Lower lobe of right lung (tissue), 2 donors: ENCODE measurements at regions not wholly inside any gene's neighbourhood (a gene's known extent, or its start where the extent isn't known, plus 50 kb on each side); places are given as distances from the start of the nearest gene placed in this dataset.

ENCODE experiments used
- ATAC-seq, 2 donors: fragments of 200-7000 bp; cut with Tn5 transposase; one replicate each; pipeline ENCODE4 v1.9.1; 2020 to 2022; ENCODE audit warnings: mild to moderate bottlenecking in 2 of 2, moderate library complexity in 2 of 2
- DNase-seq: peaks from one replicate; pipeline ENCODE4 v3.0.0-alpha.2; 2020
- H3K27ac ChIP-seq: fragments of 200-600 bp; one replicate; pipeline ENCODE4 v1.8.0; 2022
- H3K27me3 ChIP-seq: fragments of 200-600 bp; one replicate; pipeline ENCODE4 v1.8.0; 2022; ENCODE audit warnings: low read depth
- H3K36me3 ChIP-seq: fragments of 200-600 bp; one replicate; pipeline ENCODE4 v1.8.0; 2022; ENCODE audit warnings: mild to moderate bottlenecking
- H3K4me1 ChIP-seq: fragments of 200-600 bp; one replicate; pipeline ENCODE4 v1.8.0; 2022
- H3K4me3 ChIP-seq: fragments of 200-600 bp; one replicate; pipeline ENCODE4 v1.8.0; 2022; ENCODE audit warnings: mild to moderate bottlenecking
- H3K9me3 ChIP-seq: fragments of 200-600 bp; one replicate; pipeline ENCODE4 v1.8.0; 2022
- CTCF ChIP-seq: fragments of 200-600 bp; IDR thresholded peaks from one replicate; pipeline ENCODE4 v1.8.0; 2022; ENCODE audit warnings: antibody characterized with exemption, mild to moderate bottlenecking
- intact Hi-C: fragments of 100-400 bp; cut with DNase I; formaldehyde crosslinking; loops from one replicate; pipeline ENCODE4 v1.11.0; 2022
- donor health status: DM: no; HTN: yes; CAD: no; lungs with severe emphysema.

GRCh38 chr22:48826546-48826945, 1001.1 kb downstream of the BRD1 start:
- H3K27me3 ChIP-seq, result peaks cover 44% of the 10 kb centered on the region
- H3K27ac ChIP-seq, result no peak overlapping the region
- intact Hi-C loops, result no loop called here
- H3K4me3 ChIP-seq, result no peak overlapping the region
- H3K4me1 ChIP-seq, result no peaks in the 10 kb centered on the region
- ATAC-seq, result no peak
- H3K36me3 ChIP-seq, result no peaks in the 10 kb centered on the region
- H3K9me3 ChIP-seq, result no peaks in the 10 kb centered on the region
- TF ChIP-seq CTCF, result no peak
- no peak for DNase-seq

- DNase-seq, result no peak
- no peak for ATAC-seq
- peaks cover 50% of the 10 kb centered on the region for H3K27me3 ChIP-seq
Observed at GRCh38 chr22:48825802-48826520, 1001.7 kb downstream of the BRD1 start.

GRCh38 chr22:48824712-48825651, 1002.7 kb downstream of the BRD1 start:
- ATAC-seq, result no peak
- TF ChIP-seq CTCF, result no peak

More at GRCh38 chr22:48825802-48826520, 1001.7 kb downstream of the BRD1 start:
- intact Hi-C loops, result no loop called here
- no peaks in the 10 kb centered on the region for H3K4me1 ChIP-seq
- H3K9me3 ChIP-seq, result no peaks in the 10 kb centered on the region
- no peak overlapping the region for H3K27ac ChIP-seq
- TF ChIP-seq CTCF, result no peak
- H3K36me3 ChIP-seq, result no peaks in the 10 kb centered on the region
- no peak overlapping the region for H3K4me3 ChIP-seq

GRCh38 chr22:48823941-48824340, 1003.7 kb downstream of the BRD1 start:
- ATAC-seq (no peak), DNase-seq (no peak)
- H3K4me1 ChIP-seq, result no peaks in the 10 kb centered on the region
- intact Hi-C loops, result no loop called here
- peaks cover 50% of the 10 kb centered on the region for H3K27me3 ChIP-seq
- TF ChIP-seq CTCF, result no peak
- no peak overlapping the region for H3K27ac ChIP-seq
- no peaks in the 10 kb centered on the region for H3K9me3 ChIP-seq
- no peak overlapping the region for H3K4me3 ChIP-seq
- H3K36me3 ChIP-seq, result no peaks in the 10 kb centered on the region

More at GRCh38 chr22:48824712-48825651, 1002.7 kb downstream of the BRD1 start:
- no peaks in the 10 kb centered on the region for H3K36me3 ChIP-seq
- no peak overlapping the region for H3K4me3 ChIP-seq
- DNase-seq, result no peak
- no peaks in the 10 kb centered on the region for H3K4me1 ChIP-seq
- H3K27me3 ChIP-seq, result peaks cover 50% of the 10 kb centered on the region
- H3K9me3 ChIP-seq, result no peaks in the 10 kb centered on the region
- no peak overlapping the region for H3K27ac ChIP-seq
- intact Hi-C loops, result no loop called here

GRCh38 chr22:48822278-48823233, 1005.1 kb downstream of the BRD1 start:
- Histone ChIP-seq H3K4me1 (no peaks in the 10 kb centered on the region), H3K4me3 (no peak overlapping the region), H3K36me3 (no peaks in the 10 kb centered on the region), H3K9me3 (no peaks in the 10 kb centered on the region), H3K27ac (no peak overlapping the region), H3K27me3 (peaks cover 44% of the 10 kb centered on the region)
- no peak for ATAC-seq
- no peak for DNase-seq
- intact Hi-C loops, result no loop called here
- TF ChIP-seq CTCF, result no peak
